ENCODE measurements at regions not wholly inside any gene's neighbourhood (a gene's known extent, or its start where the extent isn't known, plus 50 kb on each side); places are given as distances from the start of the nearest gene placed in this dataset.

DNA sequence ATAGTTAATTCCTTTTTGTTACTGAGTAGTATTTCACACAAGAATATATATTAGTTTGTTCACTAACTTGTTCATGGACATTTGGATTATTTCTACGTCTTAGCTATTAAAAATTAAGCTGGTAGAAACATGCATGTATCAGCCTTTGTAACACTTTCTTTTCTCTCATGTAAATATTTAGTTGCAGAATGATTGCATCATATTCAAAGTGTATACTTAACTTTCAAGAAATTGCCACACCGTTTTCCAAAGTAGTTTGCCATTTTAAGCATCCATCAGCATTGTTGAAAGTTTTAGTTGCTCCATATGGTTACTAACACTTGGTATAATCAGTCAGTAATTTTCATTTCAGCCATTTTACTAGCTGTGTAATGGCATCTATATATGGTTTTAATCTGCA is 666.9 kb downstream of the NXPH1 start:
- Histone ChIP-seq H3K4me1 (ENCODE audit: insufficient read depth, low read length) (no peaks in the 10 kb centered on the region), H3K4me2 (ENCODE audit: insufficient read depth, insufficient read length, low read length) (no peak overlapping the region), H4K91ac (ENCODE audit: insufficient read length, low read depth, low read length) (no peak overlapping the region), H4K5ac (ENCODE audit: insufficient read length, low read depth, low read length) (no peak overlapping the region), H2BK120ac (ENCODE audit: low read depth, low read length, poor library complexity, severe bottlenecking) (no peak overlapping the region), H3K23ac (ENCODE audit: insufficient read length, low read depth, low read length) (no peak overlapping the region), H3K18ac (ENCODE audit: insufficient read length, low read depth, low read length) (no peak overlapping the region), H3K23me2 (ENCODE audit: insufficient read length, low read depth, low read length, poor library complexity, severe bottlenecking) (no peaks in the 10 kb centered on the region), H3K4ac (ENCODE audit: low read depth, low read length) (no peak overlapping the region), H3K9me3 (ENCODE audit: control insufficient read depth, low read depth, low read length) (no peaks in the 10 kb centered on the region), H3K27me3 (ENCODE audit: insufficient read depth, low read length) (no peaks in the 10 kb centered on the region), H3K56ac (ENCODE audit: insufficient read length, low read depth, low read length) (no peak overlapping the region), H3K79me2 (ENCODE audit: insufficient read depth, low read length) (no peaks in the 10 kb centered on the region), H2BK20ac (ENCODE audit: low read depth, low read length, poor library complexity, severe bottlenecking) (no peak overlapping the region), H2AK5ac (ENCODE audit: insufficient read length, low read length) (no peak overlapping the region), H3K79me1 (ENCODE audit: insufficient read depth, low read depth, low read length, poor library complexity, severe bottlenecking) (no peaks in the 10 kb centered on the region), H3T11ph (ENCODE audit: low read length) (no peak overlapping the region), H3K9ac (ENCODE audit: extremely low read depth, insufficient read length, low read length) (no peak overlapping the region), H2BK15ac (ENCODE audit: low read depth, low read length) (no peak overlapping the region), H2BK12ac (ENCODE audit: insufficient read length, low read depth, low read length) (no peak overlapping the region), H4K8ac (replicated peaks; ENCODE audit: insufficient read length, low read depth, low read length) (no peak overlapping the region), H4K20me1 (ENCODE audit: control insufficient read depth, insufficient read depth, insufficient read length) (no peaks in the 10 kb centered on the region), H3K27ac (ENCODE audit: insufficient read length, low read depth, low read length) (no peak overlapping the region), H2BK5ac (ENCODE audit: insufficient read length, low read length) (no peak overlapping the region), H3K14ac (ENCODE audit: insufficient read depth, low read length) (no peak overlapping the region), H2AFZ (ENCODE audit: low read length) (no peak overlapping the region)
- peaks cover 0 to 3% of the 10 kb centered on the region in 2 experiments; a peak in 1 of 5 replicates for H3K9me3 Mint-ChIP-seq
- no peak for DNase-seq
- TF ChIP-seq, protein P1, sequence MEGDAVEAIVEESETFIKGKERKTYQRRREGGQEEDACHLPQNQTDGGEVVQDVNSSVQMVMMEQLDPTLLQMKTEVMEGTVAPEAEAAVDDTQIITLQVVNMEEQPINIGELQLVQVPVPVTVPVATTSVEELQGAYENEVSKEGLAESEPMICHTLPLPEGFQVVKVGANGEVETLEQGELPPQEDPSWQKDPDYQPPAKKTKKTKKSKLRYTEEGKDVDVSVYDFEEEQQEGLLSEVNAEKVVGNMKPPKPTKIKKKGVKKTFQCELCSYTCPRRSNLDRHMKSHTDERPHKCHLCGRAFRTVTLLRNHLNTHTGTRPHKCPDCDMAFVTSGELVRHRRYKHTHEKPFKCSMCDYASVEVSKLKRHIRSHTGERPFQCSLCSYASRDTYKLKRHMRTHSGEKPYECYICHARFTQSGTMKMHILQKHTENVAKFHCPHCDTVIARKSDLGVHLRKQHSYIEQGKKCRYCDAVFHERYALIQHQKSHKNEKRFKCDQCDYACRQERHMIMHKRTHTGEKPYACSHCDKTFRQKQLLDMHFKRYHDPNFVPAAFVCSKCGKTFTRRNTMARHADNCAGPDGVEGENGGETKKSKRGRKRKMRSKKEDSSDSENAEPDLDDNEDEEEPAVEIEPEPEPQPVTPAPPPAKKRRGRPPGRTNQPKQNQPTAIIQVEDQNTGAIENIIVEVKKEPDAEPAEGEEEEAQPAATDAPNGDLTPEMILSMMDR (conservative IDR thresholded peaks at IDR 0.05) = no peak
- WGBS (ENCODE audit: extremely low coverage, insufficient read length, low lambda C conversion rate) = no CpG with 5 or more reads among the region's 2 CpGs
- no peaks in the 10 kb centered on the region for H3K4me1 Mint-ChIP-seq
- H3K36me3 Mint-ChIP-seq (ENCODE audit: insufficient read depth in 1 of 3, low read depth in 3 of 3) = peaks cover 0 to 5% (median 1%) of the 10 kb centered on the region in 3 experiments; a peak in 1 of 7 replicates
- no peaks in the 10 kb centered on the region for H3K27me3 Mint-ChIP-seq (ENCODE audit: low read depth)
- no peak overlapping the region for H3K4me3 Mint-ChIP-seq
- no peak overlapping the region for H3K27ac Mint-ChIP-seq

All from H9 (cell line).